HCT116 (cell line): ENCODE measurements at regions not wholly inside any gene's neighbourhood (a gene's known extent, or its start where the extent isn't known, plus 50 kb on each side); places are given as distances from the start of the nearest gene placed in this dataset.

Experiments used
- ATAC-seq: fragments of 200-7000 bp; cut with Tn5 transposase; 2 replicates; pipeline ENCODE4 v1.9.1; 2020; ENCODE audit warnings: mild to moderate bottlenecking, moderate library complexity
- BruUV-seq: library from RNA; stranded (reverse); fragments of 400-500 nt; replicated peaks from 2 replicates; lab custom pipeline; 2021; lab: Mats Ljungman, UMichigan
- CTCF ChIA-PET: fragments of 300-600 bp; sonication (Branson Sonifier 250); formaldehyde crosslinking; loops from one replicate; lab custom pipeline; 2021; ENCODE audit warnings: antibody characterized with exemption; lab: Charles Lee
- POLR2A ChIA-PET: fragments of 300-600, 350-600 bp; sonication (Branson Sonifier 250); formaldehyde crosslinking; loops from one replicate; lab custom pipeline; 2021; ENCODE audit warnings: antibody characterized with exemption; lab: Charles Lee
- RAD21 ChIA-PET, 2 experiments: fragments of 300-600 bp; sonication (Branson Sonifier 250); formaldehyde crosslinking; loops; one replicate each; lab custom pipeline; 2023; ENCODE audit warnings: low total read pairs in 2 of 2; ENCODE audit not compliant: uncharacterized antibody in 2 of 2, unreplicated experiment in 2 of 2, low non-redundant PET in 1 of 2; lab: Charles Lee
- DNase-seq: peaks from one replicate; pipeline ENCODE4 v3.0.0-alpha.2; 2010; ENCODE audit warnings: low read depth, low spot score
- H2AFZ ChIP-seq: fragments of 200-600 bp; shearing (Covaris generic), sonication (generic); 2 replicates; pipeline ENCODE4 v1.6.1; 2017; ENCODE audit warnings: low read depth, mixed run types, mixed read lengths, antibody characterized with exemption, low read length; ENCODE audit not compliant: poor library complexity, severe bottlenecking
- H3K27ac ChIP-seq: 2 replicates; pipeline ENCODE4 v1.5.1; 2012; ENCODE audit warnings: low read depth, low read length
- H3K27me3 ChIP-seq: fragments of 200-600 bp; sonication (generic); 2 replicates; pipeline ENCODE4 v1.6.1; 2016; ENCODE audit warnings: mixed run types, low read length, mixed read lengths; ENCODE audit not compliant: insufficient read depth
- H3K36me3 ChIP-seq, 2 experiments: fragments of 200-500 bp in 1 of 2; fragments of 200-600 bp in 1 of 2; sonication (Bioruptor generic) in 1 of 2; sonication (generic) in 1 of 2; 2 replicates each; pipeline versions ENCODE4 v1.5.1 to v1.6.1; 2014 to 2016; ENCODE audit warnings: low read length in 2 of 2, inconsistent platforms in 1 of 2, mixed read lengths in 1 of 2, mixed run types in 1 of 2; ENCODE audit not compliant: insufficient read depth in 2 of 2, control insufficient read depth in 1 of 2
- H3K4me1 ChIP-seq, 2 experiments: fragments of 200-600 bp in 1 of 2; sonication (generic) in 1 of 2; 2 replicates each; pipeline versions ENCODE4 v1.5.1 to v1.6.1; 2012 to 2017; ENCODE audit warnings: low read length in 2 of 2, inconsistent platforms in 1 of 2, mild to moderate bottlenecking in 1 of 2, mixed read lengths in 1 of 2, mixed run types in 1 of 2, moderate library complexity in 1 of 2; ENCODE audit not compliant: insufficient read depth in 2 of 2, control insufficient read depth in 1 of 2
- H3K4me2 ChIP-seq: fragments of 200-600 bp; sonication (generic); 2 replicates; pipeline ENCODE4 v1.6.1; 2017; ENCODE audit warnings: mixed run types, low read length, mixed read lengths
- H3K4me3 ChIP-seq, 2 experiments: fragments of 200-600 bp in 1 of 2; sonication (generic) in 1 of 2; replicated peaks in 1 of 2; 2 replicates each; pipeline ENCODE4 v1.5.1; 2011 to 2016; ENCODE audit warnings: low read length in 2 of 2, control low read depth in 1 of 2, low read depth in 1 of 2, mild to moderate bottlenecking in 1 of 2, mixed read lengths in 1 of 2, mixed run types in 1 of 2
- H3K79me2 ChIP-seq: fragments of 200-600 bp; sonication (generic); 2 replicates; pipeline ENCODE4 v1.6.1; 2017; ENCODE audit warnings: mild to moderate bottlenecking, mixed run types, low read length, moderate library complexity, mixed read lengths; ENCODE audit not compliant: insufficient read depth
- H3K9ac ChIP-seq: fragments of 200-600 bp; sonication (generic); 2 replicates; pipeline ENCODE4 v1.6.1; 2016; ENCODE audit warnings: low read length, mixed read lengths
- H3K9me2 ChIP-seq: fragments of 200-600 bp; sonication (generic), shearing (Covaris generic); 2 replicates; pipeline ENCODE4 v1.6.1; 2017; ENCODE audit warnings: mixed run types, mild to moderate bottlenecking, moderate library complexity; ENCODE audit not compliant: insufficient read depth
- H3K9me3 ChIP-seq, 2 experiments: fragments of 200-500 bp in 1 of 2; fragments of 200-600 bp in 1 of 2; sonication (Bioruptor generic) in 1 of 2; sonication (generic) in 1 of 2; 2 replicates each; pipeline ENCODE4 v1.6.1; 2014 to 2017; ENCODE audit warnings: low read length in 2 of 2, mixed read lengths in 2 of 2, inconsistent platforms in 1 of 2, low read depth in 1 of 2, mild to moderate bottlenecking in 1 of 2, mixed run types in 1 of 2, moderate library complexity in 1 of 2; ENCODE audit not compliant: control insufficient read depth in 1 of 2, insufficient read depth in 1 of 2
- H4K20me1 ChIP-seq: fragments of 200-600 bp; sonication (generic), shearing (Covaris generic); 2 replicates; pipeline ENCODE4 v1.6.1; 2017; ENCODE audit warnings: mixed run types, mild to moderate bottlenecking, moderate library complexity; ENCODE audit not compliant: insufficient read depth
- CBX3 ChIP-seq: IDR thresholded peaks from 2 replicates; pipeline ENCODE4 v1.6.1; 2012; ENCODE audit warnings: low read depth
- CEBPB ChIP-seq: IDR thresholded peaks from 2 replicates; pipeline ENCODE4 v1.6.1; 2012; ENCODE audit warnings: low read depth
- CTCF ChIP-seq, 3 experiments: fragments of 200-600 bp in 1 of 3; sonication (generic) in 1 of 3; IDR thresholded peaks in 2 of 3; conservative IDR thresholded peaks in 1 of 3; 2 replicates each; pipeline ENCODE4 v1.5.1; 2012 to 2017; ENCODE audit warnings: low read depth in 2 of 3, low read length in 2 of 3, antibody characterized with exemption in 1 of 3, borderline replicate concordance in 1 of 3, control low read depth in 1 of 3, mild to moderate bottlenecking in 1 of 3, mixed read lengths in 1 of 3, mixed run types in 1 of 3, moderate library complexity in 1 of 3; ENCODE audit not compliant: insufficient read depth in 1 of 3
- EGR1 ChIP-seq: IDR thresholded peaks from 2 replicates; pipeline ENCODE4 v1.6.1; 2012; ENCODE audit warnings: low read depth
- ELF1 ChIP-seq: IDR thresholded peaks from 2 replicates; pipeline ENCODE4 v1.6.1; 2012; ENCODE audit warnings: low read depth, borderline replicate concordance
- EZH2 ChIP-seq: fragments of 200-600 bp; sonication (generic); IDR thresholded peaks from 2 replicates; pipeline ENCODE4 v1.6.1; 2017; ENCODE audit warnings: antibody characterized with exemption, mixed run types
- EZH2phosphoT487 ChIP-seq: fragments of 200-600 bp; IDR thresholded peaks from 2 replicates; pipeline ENCODE4 v1.6.1; 2018; ENCODE audit warnings: antibody characterized with exemption, borderline replicate concordance
- FOSL1 ChIP-seq: IDR thresholded peaks from 2 replicates; pipeline ENCODE4 v1.6.1; 2012; ENCODE audit warnings: low read depth
- MAX ChIP-seq: IDR thresholded peaks from 2 replicates; pipeline ENCODE4 v1.6.1; 2012
- POLR2A ChIP-seq: IDR thresholded peaks from 2 replicates; pipeline ENCODE4 v1.7.0; 2011; ENCODE audit warnings: borderline replicate concordance; ENCODE audit not compliant: insufficient read depth, insufficient read length; ENCODE audit errors: extremely low read depth
- POLR2AphosphoS5 ChIP-seq: IDR thresholded peaks from 2 replicates; pipeline ENCODE4 v1.6.1; 2011; ENCODE audit warnings: mild to moderate bottlenecking, low read depth, low read length, moderate library complexity
- RAD21 ChIP-seq: IDR thresholded peaks from 2 replicates; pipeline ENCODE4 v1.6.1; 2012; ENCODE audit warnings: low read depth, mild to moderate bottlenecking
- REST ChIP-seq: IDR thresholded peaks from 2 replicates; pipeline ENCODE4 v1.6.1; 2012; ENCODE audit warnings: low read depth
- SIN3A ChIP-seq: IDR thresholded peaks from 2 replicates; pipeline ENCODE4 v1.6.1; 2012; ENCODE audit warnings: low read depth
- SP1 ChIP-seq: IDR thresholded peaks from 2 replicates; pipeline ENCODE4 v1.6.1; 2012; ENCODE audit warnings: low read depth
- SRF ChIP-seq: IDR thresholded peaks from 2 replicates; pipeline ENCODE4 v1.6.1; 2012; ENCODE audit warnings: low read depth
- TCF7L2 ChIP-seq: IDR thresholded peaks from 2 replicates; pipeline ENCODE4 v1.7.0; 2011; ENCODE audit warnings: borderline replicate concordance, inconsistent platforms; ENCODE audit not compliant: insufficient read depth, insufficient read length; ENCODE audit errors: extremely low read depth
- ZFX ChIP-seq: fragments of 450-650 bp; IDR thresholded peaks from 2 replicates; pipeline ENCODE4 v1.6.1; 2017
- ZNF274 ChIP-seq: fragments of 200-500 bp; sonication (Bioruptor generic); IDR thresholded peaks from 2 replicates; pipeline ENCODE4 v1.6.1; 2014; ENCODE audit warnings: mild to moderate bottlenecking, low read depth, low read length, inconsistent platforms
- intact Hi-C: fragments of 100-400 bp; cut with micrococcal nuclease; formaldehyde crosslinking; loops from 2 replicates; pipeline ENCODE4 v1.10.0; 2022

GRCh38 chr18:33814546-33814945 lies 236.5 kb downstream of the ASXL3 start:
- Histone ChIP-seq H3K4me3 (no peak overlapping the region), H3K4me2 (no peak overlapping the region), H2AFZ (no peak overlapping the region), H3K36me3 (no peaks in the 10 kb centered on the region), H3K9me3 (peaks cover 0 to 10% of the 10 kb centered on the region in 2 experiments; a peak in 2 of 4 replicates), H3K9me2 (no peaks in the 10 kb centered on the region), H3K27me3 (no peaks in the 10 kb centered on the region), H4K20me1 (no peaks in the 10 kb centered on the region), H3K4me1 (no peaks in the 10 kb centered on the region), H3K9ac (no peak overlapping the region), H3K79me2 (no peaks in the 10 kb centered on the region), H3K27ac (no peak overlapping the region)
- no peak for TF ChIP-seq FOSL1
- no peak for TF ChIP-seq MAX
- TF ChIP-seq ZFX, result no peak
- TF ChIP-seq CEBPB, result no peak
- no peak for TF ChIP-seq SRF
- no peak for TF ChIP-seq CBX3
- TF ChIP-seq SIN3A, result no peak
- no peak for TF ChIP-seq EZH2
- no peak for TF ChIP-seq TCF7L2
- TF ChIP-seq EGR1, result no peak
- no peak for TF ChIP-seq REST
- TF ChIP-seq ZNF274, result no peak
- no peak for TF ChIP-seq CTCF (IDR thresholded peaks at IDR 0.05 in 2 of 3, conservative IDR thresholded peaks at IDR 0.05 in 1 of 3; ENCODE audit: borderline replicate concordance in 1 of 3, insufficient read depth in 1 of 3, low read depth in 2 of 3, low read length in 2 of 3)
- TF ChIP-seq ELF1, result no peak
- no peak for TF ChIP-seq RAD21
- no peak for TF ChIP-seq POLR2A
- no peak for TF ChIP-seq SP1
- no peak for TF ChIP-seq EZH2phosphoT487
- TF ChIP-seq POLR2AphosphoS5, result no peak
- no TSS peak for BruUV-seq
- ChIA-PET CTCF (no interaction called here), RAD21 (no interaction called here), POLR2A (no interaction called here)
- intact Hi-C loops, result no loop called here
- DNase-seq (no peak), ATAC-seq (no peak)
